GM23248 (cell line): ENCODE measurements at regions not wholly inside any gene's neighbourhood (a gene's known extent, or its start where the extent isn't known, plus 50 kb on each side); places are given as distances from the start of the nearest gene placed in this dataset.

ENCODE experiments used
- EZH2 ChIP-seq: fragments of 200-600 bp; sonication (generic); IDR thresholded peaks from 2 replicates; pipeline ENCODE4 v1.6.1; 2018; ENCODE audit warnings: antibody characterized with exemption, mild to moderate bottlenecking; ENCODE audit not compliant: insufficient read depth, poor library complexity, severe bottlenecking
- EZH2phosphoT487 ChIP-seq: fragments of 200-600 bp; sonication (generic); IDR thresholded peaks from 2 replicates; pipeline ENCODE4 v1.6.1; 2018; ENCODE audit warnings: antibody characterized with exemption, moderate library complexity, mild to moderate bottlenecking, low read depth; ENCODE audit not compliant: insufficient read depth

DNA sequence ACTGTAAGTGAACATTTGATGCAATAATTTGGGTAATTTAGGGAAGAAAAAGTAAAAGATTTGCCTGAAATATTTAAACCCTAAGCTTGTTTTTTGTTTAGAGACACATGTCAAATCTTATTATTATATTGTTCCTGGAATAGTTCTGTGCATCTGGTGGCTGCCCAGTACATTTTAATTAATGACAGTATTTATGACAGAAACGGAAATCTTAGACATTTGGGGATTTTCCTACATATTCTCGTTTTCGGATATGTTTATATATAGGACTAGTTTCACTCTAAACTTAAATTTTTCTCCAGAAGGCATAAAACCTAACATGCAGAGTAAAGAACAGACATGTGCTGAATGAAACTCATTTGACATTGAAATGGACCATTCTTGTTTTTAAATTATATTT lies 125.6 kb upstream of the PAQR3 start:
- TF ChIP-seq EZH2phosphoT487 (no peak), EZH2 (no peak)
